Fibroblast of pulmonary artery (primary cell): ENCODE measurements at regions not wholly inside any gene's neighbourhood (a gene's known extent, or its start where the extent isn't known, plus 50 kb on each side); places are given as distances from the start of the nearest gene placed in this dataset.

ENCODE experiments used
- DNase-seq: peaks from one replicate; pipeline ENCODE4 v3.0.0-alpha.2; 2010; ENCODE audit warnings: low read depth
- H3K4me3 ChIP-seq: replicated peaks from 2 replicates; pipeline ENCODE4 v1.5.1; 2011; ENCODE audit warnings: low read depth, mild to moderate bottlenecking, control low read depth, low read length, moderate library complexity
- CTCF ChIP-seq: IDR thresholded peaks from 2 replicates; pipeline ENCODE4 v1.5.1; 2011; ENCODE audit warnings: mild to moderate bottlenecking, control low read depth, low read length, inconsistent platforms; ENCODE audit errors: missing control alignments

GRCh38 chr13:106695139-106695538 is 127.2 kb upstream of the ARGLU1 start:
- no peak for TF ChIP-seq CTCF
- DNase-seq: no peak
- no peak overlapping the region for H3K4me3 ChIP-seq

- no peak overlapping the region for H3K4me3 ChIP-seq
- no peak for DNase-seq
- TF ChIP-seq CTCF: no peak
These were observed 123.9 kb upstream of the ARGLU1 start for GRCh38 chr13:106691861-106692260.

- TF ChIP-seq CTCF: no peak
- no peak for DNase-seq
These were observed 123.4 kb upstream of the ARGLU1 start for GRCh38 chr13:106691341-106691740.

DNA sequence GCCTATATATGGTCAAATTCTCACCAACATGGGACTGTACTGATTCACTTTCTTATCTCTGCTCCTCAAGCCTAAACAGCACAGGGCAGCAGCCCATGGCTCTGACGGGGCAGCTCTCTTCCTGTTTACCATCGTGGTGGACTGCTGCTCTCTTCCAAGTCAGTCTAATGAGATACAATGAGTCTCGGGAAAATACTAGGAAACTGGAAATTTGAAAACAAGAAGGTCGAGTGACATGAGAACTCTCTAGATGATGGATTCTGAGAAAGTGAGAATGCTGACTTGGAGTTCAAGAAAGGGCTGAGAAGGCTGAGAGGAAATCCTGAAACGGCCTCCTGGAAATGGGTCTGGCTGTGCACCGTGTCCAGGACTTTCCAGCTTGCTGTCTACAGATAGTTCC is 122.8 kb upstream of the ARGLU1 start:
- DNase-seq: peak; percentile 44
- no peak overlapping the region for H3K4me3 ChIP-seq
- no peak for TF ChIP-seq CTCF

More at GRCh38 chr13:106691341-106691740, 123.4 kb upstream of the ARGLU1 start:
- no peak overlapping the region for H3K4me3 ChIP-seq

DNA sequence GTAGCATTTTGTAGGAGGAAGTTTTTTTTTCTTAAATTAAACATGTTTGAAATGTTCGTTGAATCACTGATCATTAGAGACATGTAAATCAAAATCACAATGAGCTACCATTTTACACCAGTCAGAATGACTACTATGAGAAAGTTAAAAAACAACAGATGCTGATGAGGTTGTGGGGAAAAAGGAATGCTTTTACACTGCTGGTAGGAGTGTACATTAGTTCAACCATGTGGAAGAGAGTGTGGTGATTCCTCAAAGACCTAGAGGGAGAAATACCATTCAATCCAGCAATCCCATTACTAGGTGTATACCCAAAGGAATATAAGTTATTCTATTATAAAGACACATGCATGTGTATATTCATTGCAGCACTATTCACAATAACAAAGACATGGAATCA is 122.0 kb upstream of the ARGLU1 start:
- H3K4me3 ChIP-seq: no peak overlapping the region
- DNase-seq: no peak
- no peak for TF ChIP-seq CTCF

DNA sequence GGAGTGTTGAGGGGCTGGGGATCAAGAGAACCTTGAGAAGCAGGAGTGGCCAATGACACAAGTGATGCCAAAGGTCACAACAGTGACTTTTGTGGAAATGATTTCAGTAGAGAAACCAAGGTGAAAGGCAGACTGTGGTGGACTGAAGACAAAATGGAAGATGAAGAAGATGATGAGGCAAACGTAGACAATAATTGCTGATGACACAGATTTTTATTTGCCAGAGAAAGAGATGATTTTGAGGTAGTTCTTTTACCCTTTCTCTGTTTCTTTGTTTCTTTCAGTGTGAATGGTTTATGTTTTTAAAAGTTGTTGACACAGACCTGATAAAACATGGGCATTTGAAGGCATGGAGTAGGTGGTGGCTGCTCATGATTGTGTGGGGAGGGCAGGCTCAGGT is 121.0 kb upstream of the ARGLU1 start:
- H3K4me3 ChIP-seq: no peak overlapping the region
- no peak for DNase-seq
- TF ChIP-seq CTCF: no peak

GRCh38 chr13:106686163-106686562 is 118.2 kb upstream of the ARGLU1 start:
- no peak overlapping the region for H3K4me3 ChIP-seq
- TF ChIP-seq CTCF: no peak
- DNase-seq: no peak
